Activated CD8-positive, alpha-beta memory T cell treated with anti-CD3 and anti-CD28 coated beads for 4 hours (primary cell): ENCODE measurements at regions not wholly inside any gene's neighbourhood (a gene's known extent, or its start where the extent isn't known, plus 50 kb on each side); places are given as distances from the start of the nearest gene placed in this dataset.
A peak's percentile ranks its signal among the peaks of the same experiment; 100 is the strongest.
"Not testable (repeated sequence)": the region's sequence is repeated elsewhere in the genome, so short reads cannot be mapped to it uniquely, and the experiment has no call there.

Experiments
- DNase-seq, 2 donors: peaks; one replicate each; pipeline ENCODE4 v3.0.0-alpha.2; 2020; ENCODE audit warnings: low read depth in 2 of 2

- no peak for DNase-seq
These were observed 110.3 kb upstream of the TMEM170B start for GRCh38 chr6:11427091-11427722.

- DNase-seq, result no peak
These were observed 111.0 kb upstream of the TMEM170B start for GRCh38 chr6:11426571-11426970.

GRCh38 chr6:11425876-11426275, 111.7 kb upstream of the TMEM170B start:
- DNase-seq, result no peak

- no peak for DNase-seq
These were observed 112.1 kb upstream of the TMEM170B start for GRCh38 chr6:11425431-11425871.

- no peak for DNase-seq
These were observed 113.0 kb upstream of the TMEM170B start for GRCh38 chr6:11424395-11425034.

- no peak for DNase-seq
These were observed 113.9 kb upstream of the TMEM170B start for GRCh38 chr6:11423667-11424066.

GRCh38 chr6:11423072-11423471, 114.5 kb upstream of the TMEM170B start:
- DNase-seq, result no peak

GRCh38 chr6:11419763-11420453, 117.6 kb upstream of the TMEM170B start:
- DNase-seq, result no peak

- DNase-seq, result no peak
These were observed 119.2 kb upstream of the TMEM170B start for GRCh38 chr6:11418290-11418905.

- DNase-seq, result no peak
These were observed 120.5 kb upstream of the TMEM170B start for GRCh38 chr6:11416936-11417576.

- not testable (repeated sequence) for DNase-seq
These were observed 121.2 kb upstream of the TMEM170B start for GRCh38 chr6:11416099-11416935.

GRCh38 chr6:11415557-11415956, 122.0 kb upstream of the TMEM170B start:
- DNase-seq, result no peak

GRCh38 chr6:11414176-11414963, 123.2 kb upstream of the TMEM170B start:
- peak in 1 of 2 donors; percentile 12 for DNase-seq

GRCh38 chr6:11413728-11414127, 123.8 kb upstream of the TMEM170B start:
- no peak for DNase-seq

GRCh38 chr6:11413117-11413687, 124.3 kb upstream of the TMEM170B start:
- no peak for DNase-seq

GRCh38 chr6:11412616-11413015, 124.9 kb upstream of the TMEM170B start:
- no peak for DNase-seq

GRCh38 chr6:11412011-11412424, 125.5 kb upstream of the TMEM170B start:
- DNase-seq, result no peak

- DNase-seq, result no peak
These were observed 126.0 kb upstream of the TMEM170B start for GRCh38 chr6:11411593-11411992.

- no peak for DNase-seq
These were observed 126.8 kb upstream of the TMEM170B start for GRCh38 chr6:11410539-11411307.
